Neural progenitor cell (in vitro differentiated cells): ENCODE measurements at regions not wholly inside any gene's neighbourhood (a gene's known extent, or its start where the extent isn't known, plus 50 kb on each side); places are given as distances from the start of the nearest gene placed in this dataset.

Experiments used
- DNase-seq: peaks from one replicate; pipeline ENCODE4 v3.0.0-alpha.2; 2016; ENCODE audit warnings: low spot score
- H2AFZ ChIP-seq: fragments of 200-600 bp; sonication (generic); replicated peaks from 2 replicates; pipeline ENCODE4 v1.6.1; 2016; ENCODE audit warnings: antibody characterized with exemption
- H3F3A ChIP-seq: fragments of 200-600 bp; sonication (generic); 2 replicates; pipeline ENCODE4 v1.6.1; 2016; ENCODE audit warnings: antibody characterized with exemption, low read depth
- H3K27ac ChIP-seq: fragments of 200-600 bp; sonication (generic); 2 replicates; pipeline ENCODE4 v1.5.1; 2016; ENCODE audit warnings: mild to moderate bottlenecking
- H3K27me3 ChIP-seq: fragments of 200-600 bp; sonication (generic); 2 replicates; pipeline ENCODE4 v1.6.1; 2016; ENCODE audit warnings: mild to moderate bottlenecking, moderate library complexity
- H3K36me3 ChIP-seq: fragments of 200-600 bp; sonication (generic); 2 replicates; pipeline ENCODE4 v1.5.1; 2016
- H3K4me1 ChIP-seq: fragments of 200-600 bp; sonication (generic); 2 replicates; pipeline ENCODE4 v1.6.1; 2016; ENCODE audit warnings: mixed run types
- H3K4me2 ChIP-seq: fragments of 200-600 bp; sonication (generic); 2 replicates; pipeline ENCODE4 v1.6.1; 2016
- H3K4me3 ChIP-seq: fragments of 200-600 bp; sonication (generic); 2 replicates; pipeline ENCODE4 v1.5.1; 2016
- H3K79me2 ChIP-seq: fragments of 200-600 bp; sonication (generic); 2 replicates; pipeline ENCODE4 v1.6.1; 2016; ENCODE audit warnings: low read depth
- H3K9ac ChIP-seq: fragments of 200-600 bp; sonication (generic); 2 replicates; pipeline ENCODE4 v1.6.1; 2016
- H3K9me3 ChIP-seq: fragments of 200-600 bp; sonication (generic); 2 replicates; pipeline ENCODE4 v1.5.1; 2016; ENCODE audit warnings: low read depth
- H4K20me1 ChIP-seq: fragments of 200-600 bp; sonication (generic); 2 replicates; pipeline ENCODE4 v1.6.1; 2016; ENCODE audit warnings: low read depth
- H3K27ac Mint-ChIP-seq: 3 replicates; pipeline ENCODE4 v1.8.0; 2021; ENCODE audit warnings: mixed read lengths
- H3K27me3 Mint-ChIP-seq: 2 replicates; pipeline ENCODE4 v1.8.0; 2022; ENCODE audit warnings: low read depth, mild to moderate bottlenecking, inconsistent platforms, moderate library complexity, mixed read lengths; ENCODE audit not compliant: insufficient read depth
- H3K36me3 Mint-ChIP-seq: 3 replicates; pipeline ENCODE4 v1.8.0; 2021; ENCODE audit warnings: mixed read lengths
- H3K4me1 Mint-ChIP-seq: 3 replicates; pipeline ENCODE4 v1.8.0; 2021; ENCODE audit warnings: mixed read lengths
- H3K4me3 Mint-ChIP-seq: 3 replicates; pipeline ENCODE4 v1.8.0; 2021; ENCODE audit warnings: mild to moderate bottlenecking, moderate library complexity, mixed read lengths
- H3K9me3 Mint-ChIP-seq: 3 replicates; pipeline ENCODE4 v1.8.0; 2020; ENCODE audit warnings: mixed read lengths
- EZH2 ChIP-seq: fragments of 200-600 bp; sonication (generic); IDR thresholded peaks from 2 replicates; pipeline ENCODE4 v1.6.1; 2017; ENCODE audit warnings: antibody characterized with exemption, mild to moderate bottlenecking, moderate library complexity
- EZH2phosphoT487 ChIP-seq: fragments of 200-600 bp; sonication (generic); IDR thresholded peaks from 2 replicates; pipeline ENCODE4 v1.6.1; 2017; ENCODE audit warnings: antibody characterized with exemption
- TF ChIP-seq, protein P1 (sequence below): fragments of 200-600 bp; sonication (generic); IDR thresholded peaks from 2 replicates; pipeline ENCODE4 v1.5.1; 2017; ENCODE audit warnings: antibody characterized with exemption, mild to moderate bottlenecking

DNA sequence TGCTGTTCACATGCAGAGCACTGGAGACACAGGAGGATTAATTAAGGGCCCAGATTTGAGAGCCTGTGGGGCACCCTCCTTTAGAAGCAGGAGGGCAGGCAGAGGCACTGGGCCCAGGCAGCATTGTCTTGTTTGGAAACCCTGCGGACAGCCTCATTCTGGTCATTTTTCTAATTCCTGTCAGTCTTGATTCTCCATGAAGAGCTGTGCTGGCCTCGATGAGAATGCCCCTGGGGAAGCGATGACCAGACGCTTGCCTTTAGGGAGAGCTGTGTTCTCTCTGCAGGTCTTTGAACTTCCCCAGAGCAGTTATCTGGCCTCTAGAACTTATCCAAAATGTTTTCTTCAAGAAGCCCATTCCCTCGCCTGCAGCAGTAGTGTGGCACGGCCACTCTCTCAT is 117.8 kb upstream of the PTCH1 start:
- Histone ChIP-seq H3K4me1 (peaks cover 19% of the 10 kb centered on the region), H2AFZ (no peak overlapping the region), H3K79me2 (no peaks in the 10 kb centered on the region), H3F3A (peaks cover 10% of the 10 kb centered on the region), H4K20me1 (no peaks in the 10 kb centered on the region), H3K36me3 (no peaks in the 10 kb centered on the region), H3K27me3 (no peaks in the 10 kb centered on the region), H3K4me2 (peak overlapping the region; percentile 25), H3K9ac (no peak overlapping the region), H3K27ac (no peak overlapping the region), H3K4me3 (no peak overlapping the region), H3K9me3 (no peaks in the 10 kb centered on the region)
- Mint-ChIP-seq H3K4me1 (peaks cover 15% of the 10 kb centered on the region), H3K4me3 (no peak overlapping the region), H3K27ac (peak overlapping the region; percentile 27), H3K9me3 (peaks cover 2% of the 10 kb centered on the region), H3K36me3 (no peaks in the 10 kb centered on the region), H3K27me3 (peaks cover 8% of the 10 kb centered on the region)
- TF ChIP-seq, protein P1, sequence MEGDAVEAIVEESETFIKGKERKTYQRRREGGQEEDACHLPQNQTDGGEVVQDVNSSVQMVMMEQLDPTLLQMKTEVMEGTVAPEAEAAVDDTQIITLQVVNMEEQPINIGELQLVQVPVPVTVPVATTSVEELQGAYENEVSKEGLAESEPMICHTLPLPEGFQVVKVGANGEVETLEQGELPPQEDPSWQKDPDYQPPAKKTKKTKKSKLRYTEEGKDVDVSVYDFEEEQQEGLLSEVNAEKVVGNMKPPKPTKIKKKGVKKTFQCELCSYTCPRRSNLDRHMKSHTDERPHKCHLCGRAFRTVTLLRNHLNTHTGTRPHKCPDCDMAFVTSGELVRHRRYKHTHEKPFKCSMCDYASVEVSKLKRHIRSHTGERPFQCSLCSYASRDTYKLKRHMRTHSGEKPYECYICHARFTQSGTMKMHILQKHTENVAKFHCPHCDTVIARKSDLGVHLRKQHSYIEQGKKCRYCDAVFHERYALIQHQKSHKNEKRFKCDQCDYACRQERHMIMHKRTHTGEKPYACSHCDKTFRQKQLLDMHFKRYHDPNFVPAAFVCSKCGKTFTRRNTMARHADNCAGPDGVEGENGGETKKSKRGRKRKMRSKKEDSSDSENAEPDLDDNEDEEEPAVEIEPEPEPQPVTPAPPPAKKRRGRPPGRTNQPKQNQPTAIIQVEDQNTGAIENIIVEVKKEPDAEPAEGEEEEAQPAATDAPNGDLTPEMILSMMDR = no peak
- TF ChIP-seq EZH2phosphoT487 (no peak), EZH2 (no peak)
- peak; percentile 29 for DNase-seq

DNA sequence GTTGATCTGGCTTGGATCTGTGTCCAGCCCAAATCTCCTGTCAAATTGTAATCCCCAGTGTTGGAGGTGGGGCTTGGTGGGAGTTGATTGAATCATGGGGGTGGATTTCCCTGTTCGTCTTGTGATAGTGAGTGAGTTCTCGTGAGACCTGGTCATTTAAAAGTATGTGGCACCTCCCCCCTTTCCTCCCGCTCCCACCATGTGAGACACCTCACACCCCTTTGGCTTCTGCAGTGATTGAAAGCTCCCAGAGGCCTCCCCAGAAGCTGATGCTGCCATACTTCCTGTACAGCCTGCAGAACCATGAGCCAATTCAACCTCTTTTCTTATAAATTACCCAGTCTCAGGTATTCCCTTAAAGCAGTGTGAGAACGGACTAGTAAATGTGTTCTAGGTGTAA is 117.3 kb upstream of the PTCH1 start:
- TF ChIP-seq, protein P1 = no peak
- no peak for TF ChIP-seq EZH2phosphoT487
- TF ChIP-seq EZH2 = no peak

DNA sequence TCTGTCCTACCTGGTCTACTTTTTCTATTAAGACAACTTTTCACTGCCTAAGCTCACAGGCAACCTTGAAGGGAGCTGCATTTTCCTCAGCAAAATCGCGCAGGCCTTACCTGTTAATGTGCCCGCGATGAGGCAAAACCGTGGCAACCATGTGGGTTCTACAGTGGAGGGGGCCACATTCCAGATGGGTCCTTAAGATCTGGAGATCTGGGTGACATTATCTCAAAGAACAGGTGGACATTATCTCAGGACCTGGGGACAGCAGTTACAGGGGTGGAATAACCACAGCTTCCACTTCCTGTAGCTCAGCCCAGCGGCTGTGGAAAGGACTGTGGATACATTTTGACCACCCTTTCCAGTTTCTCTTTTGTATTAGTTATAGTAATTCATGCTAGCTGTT is 112.8 kb upstream of the PTCH1 start:
- no peaks in the 10 kb centered on the region for H3K9me3 ChIP-seq
- peaks cover 4% of the 10 kb centered on the region for H3F3A ChIP-seq
- no peaks in the 10 kb centered on the region for H3K36me3 Mint-ChIP-seq
- no peaks in the 10 kb centered on the region for H3K79me2 ChIP-seq
- DNase-seq = no peak
- H3K4me1 Mint-ChIP-seq = peaks cover 21% of the 10 kb centered on the region
- no peak overlapping the region for H3K9ac ChIP-seq
- no peak overlapping the region for H2AFZ ChIP-seq
- no peak for TF ChIP-seq EZH2phosphoT487
- TF ChIP-seq, protein P1 = no peak
- TF ChIP-seq EZH2 = no peak
- no peak overlapping the region for H3K27ac Mint-ChIP-seq
- H3K4me3 Mint-ChIP-seq = no peak overlapping the region
- H3K36me3 ChIP-seq = no peaks in the 10 kb centered on the region
- H3K4me2 ChIP-seq = no peak overlapping the region
- H3K4me1 ChIP-seq = peaks cover 8% of the 10 kb centered on the region
- H3K4me3 ChIP-seq = no peak overlapping the region
- no peaks in the 10 kb centered on the region for H3K27me3 ChIP-seq
- peaks cover 4% of the 10 kb centered on the region for H3K27me3 Mint-ChIP-seq
- no peaks in the 10 kb centered on the region for H4K20me1 ChIP-seq
- no peak overlapping the region for H3K27ac ChIP-seq
- H3K9me3 Mint-ChIP-seq = peaks cover 4% of the 10 kb centered on the region

More for the DNA sequence above, 117.3 kb upstream of the PTCH1 start:
- Histone ChIP-seq H3K27me3 (no peaks in the 10 kb centered on the region), H3K9me3 (no peaks in the 10 kb centered on the region), H3K9ac (no peak overlapping the region), H4K20me1 (no peaks in the 10 kb centered on the region), H3K79me2 (no peaks in the 10 kb centered on the region), H3K4me2 (peak overlapping the region; percentile 25), H3F3A (peaks cover 10% of the 10 kb centered on the region), H3K27ac (no peak overlapping the region), H3K4me1 (peaks cover 19% of the 10 kb centered on the region), H2AFZ (no peak overlapping the region), H3K36me3 (no peaks in the 10 kb centered on the region), H3K4me3 (no peak overlapping the region)
- no peak overlapping the region for H3K4me3 Mint-ChIP-seq
- DNase-seq = peak; percentile 12
- peak overlapping the region; percentile 27 for H3K27ac Mint-ChIP-seq
- H3K4me1 Mint-ChIP-seq = peaks cover 15% of the 10 kb centered on the region
- peaks cover 2% of the 10 kb centered on the region for H3K9me3 Mint-ChIP-seq
- H3K36me3 Mint-ChIP-seq = no peaks in the 10 kb centered on the region
- peaks cover 8% of the 10 kb centered on the region for H3K27me3 Mint-ChIP-seq
